HL-60/S4 treated with retinoic acid at 250 ng/mL for 4 days and 3 days (cell line): ENCODE measurements at regions not wholly inside any gene's neighbourhood (a gene's known extent, or its start where the extent isn't known, plus 50 kb on each side); places are given as distances from the start of the nearest gene placed in this dataset.
"Not testable (repeated sequence)": the region's sequence is repeated elsewhere in the genome, so short reads cannot be mapped to it uniquely, and the experiment has no call there.

Experiments
- in situ Hi-C: fragments of 300-500 bp; cut with MboI; formaldehyde crosslinking; loops from 2 replicates; pipeline ENCODE4 v1.7.0; 2022; ENCODE audit warnings: low sequenced_read_pairs

GRCh38 chr10:21366108-21366507 lies 159.4 kb downstream of the SKIDA1 start:
- in situ Hi-C loops: not testable (repeated sequence)

- in situ Hi-C loops: no loop called here
Observed at GRCh38 chr10:21364196-21365114, 161.0 kb downstream of the SKIDA1 start.

GRCh38 chr10:21363731-21364104 lies 161.8 kb downstream of the SKIDA1 start:
- in situ Hi-C loops: no loop called here

- in situ Hi-C loops: no loop called here
Observed at GRCh38 chr10:21363092-21363730, 162.3 kb downstream of the SKIDA1 start.

GRCh38 chr10:21359202-21359601 lies 166.3 kb downstream of the SKIDA1 start:
- in situ Hi-C loops: no loop called here

DNA sequence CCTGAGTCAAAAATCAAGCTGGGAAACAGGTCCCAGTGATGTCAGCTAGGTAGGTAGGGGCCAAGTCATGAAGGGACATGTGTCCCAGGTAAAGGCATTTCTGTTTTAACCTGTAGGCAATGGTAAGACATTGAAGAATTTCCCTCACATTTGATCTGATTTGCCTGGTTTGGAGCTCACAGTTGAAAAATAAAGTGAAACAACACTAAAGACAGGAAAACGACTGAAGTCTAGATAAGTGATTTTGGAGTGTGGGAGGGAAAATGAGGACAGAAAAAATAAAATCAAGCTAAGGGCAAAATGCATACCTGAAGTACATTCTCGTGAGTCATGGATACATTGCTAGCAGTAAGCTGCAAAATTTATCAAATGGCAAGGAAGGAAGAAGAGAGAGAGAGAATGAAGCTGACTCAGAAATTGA lies 169.9 kb downstream of the SKIDA1 start:
- in situ Hi-C loops: no loop called here

GRCh38 chr10:21352886-21353285 lies 172.6 kb downstream of the SKIDA1 start:
- in situ Hi-C loops: no loop called here

- in situ Hi-C loops: not testable (repeated sequence)
Observed at GRCh38 chr10:21351594-21351993, 173.9 kb downstream of the SKIDA1 start.

DNA sequence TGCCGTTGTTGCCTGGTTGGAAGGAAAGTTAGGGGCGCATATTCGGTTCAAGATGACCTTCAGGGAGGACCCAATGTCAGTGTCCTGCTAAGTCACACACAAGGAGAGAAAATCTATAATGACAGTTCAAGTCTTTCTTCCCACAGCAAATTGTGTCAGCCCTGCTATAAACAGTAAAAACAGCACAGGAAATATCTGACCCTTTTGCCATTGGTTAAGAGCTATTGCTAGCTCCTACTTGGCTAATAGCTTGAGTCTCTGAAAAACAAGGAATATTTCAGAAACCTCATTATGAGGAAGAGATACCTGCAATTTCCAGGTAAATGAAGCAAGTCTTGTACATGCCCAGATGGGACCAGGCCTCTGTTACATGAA lies 175.6 kb downstream of the SKIDA1 start:
- in situ Hi-C loops: no loop called here

DNA sequence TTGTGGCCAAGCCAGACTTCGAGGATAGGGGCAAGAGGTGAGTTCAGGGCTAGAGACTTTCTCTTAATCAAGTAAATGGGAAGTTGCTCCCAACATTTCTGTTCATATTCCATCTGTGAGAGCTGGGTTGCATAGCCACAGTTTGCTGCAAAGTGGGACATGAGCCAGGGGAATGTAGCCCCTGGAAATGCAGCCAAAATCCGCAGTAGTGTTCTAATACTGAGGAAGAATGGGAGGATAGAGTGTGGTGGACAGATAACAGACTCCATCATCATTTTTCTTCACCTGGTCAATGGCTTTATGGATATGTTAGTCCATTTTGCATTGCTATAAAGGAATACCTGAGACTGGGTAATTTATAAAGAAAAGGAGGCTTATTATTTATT lies 177.7 kb downstream of the SKIDA1 start:
- in situ Hi-C loops: no loop called here

- in situ Hi-C loops: no loop called here
Observed at GRCh38 chr10:21347043-21347784, 178.3 kb downstream of the SKIDA1 start.

- in situ Hi-C loops: no loop called here
Observed at GRCh38 chr10:21343087-21343486, 182.4 kb downstream of the SKIDA1 start.

DNA sequence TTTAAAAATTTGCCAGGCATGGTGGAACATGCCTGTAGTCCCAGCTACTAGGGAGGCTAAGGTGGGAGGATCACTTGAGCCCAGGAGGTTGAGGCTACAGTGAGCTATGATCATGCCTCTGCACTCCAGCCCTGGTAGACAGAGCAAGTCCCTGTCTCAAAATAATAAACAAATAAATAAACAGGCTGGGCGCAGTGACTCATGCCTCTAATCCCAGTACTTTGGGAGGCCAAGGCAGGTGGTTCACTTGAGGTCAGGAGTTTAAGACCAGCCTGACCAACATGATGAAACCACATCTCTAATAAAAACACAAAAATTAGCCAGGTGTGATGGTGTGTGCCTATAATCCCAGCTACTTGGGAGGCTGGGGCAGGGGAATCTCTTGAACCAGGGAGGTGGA lies 183.0 kb downstream of the SKIDA1 start:
- in situ Hi-C loops: not testable (repeated sequence)

DNA sequence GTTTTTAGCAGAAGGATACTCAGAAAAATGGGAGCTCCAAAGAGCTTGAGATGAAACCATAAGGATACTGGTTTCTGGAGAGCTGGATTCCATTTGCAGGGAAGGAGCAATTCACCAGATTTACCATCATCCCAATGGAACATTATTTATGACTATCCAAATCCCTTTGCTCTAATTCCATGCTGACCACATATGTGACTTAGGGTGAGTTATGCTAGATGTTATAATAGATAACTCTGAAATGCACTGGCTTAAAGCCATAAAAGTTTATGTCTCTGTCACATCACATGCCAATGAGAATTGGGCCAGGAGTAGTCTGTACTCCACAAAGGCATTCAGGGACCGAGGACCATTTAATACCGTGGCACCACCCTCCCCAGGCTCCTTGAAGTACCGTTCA lies 185.2 kb downstream of the SKIDA1 start:
- in situ Hi-C loops: no loop called here

GRCh38 chr10:21337171-21337792 lies 188.2 kb downstream of the SKIDA1 start:
- in situ Hi-C loops: no loop called here

DNA sequence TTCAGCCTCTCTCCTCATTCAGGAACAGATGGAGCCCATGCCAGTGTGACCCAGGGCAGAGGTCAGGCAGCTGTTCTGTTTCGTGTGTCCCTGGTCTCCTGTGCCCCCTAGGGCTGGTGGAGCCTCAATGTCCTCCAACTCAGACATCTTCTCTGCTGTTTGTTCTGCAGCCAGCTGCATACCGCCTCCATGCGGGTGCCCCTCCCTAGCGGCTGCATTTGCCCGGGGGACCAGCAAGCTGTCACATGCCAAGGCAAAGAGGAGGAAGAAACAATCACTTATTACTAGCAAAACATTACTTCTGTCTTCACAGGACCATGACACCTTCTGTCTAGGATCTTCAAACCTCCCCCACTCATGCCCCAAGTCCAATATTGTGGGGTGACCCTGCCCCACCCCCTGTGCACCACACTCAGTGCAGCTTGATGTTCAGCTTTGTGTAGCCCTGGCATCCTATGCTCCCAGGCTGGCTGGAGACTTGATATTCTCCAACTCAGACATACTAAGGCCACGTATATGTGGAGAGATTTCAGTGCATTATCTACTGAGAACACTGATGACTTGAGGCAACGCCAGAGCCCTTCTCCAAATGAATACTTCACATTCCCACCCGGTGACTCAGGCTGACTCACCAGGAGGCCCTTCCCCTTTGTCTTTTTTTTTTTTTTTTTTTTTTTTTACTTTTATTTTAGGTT lies 188.9 kb downstream of the SKIDA1 start:
- in situ Hi-C loops: no loop called here

DNA sequence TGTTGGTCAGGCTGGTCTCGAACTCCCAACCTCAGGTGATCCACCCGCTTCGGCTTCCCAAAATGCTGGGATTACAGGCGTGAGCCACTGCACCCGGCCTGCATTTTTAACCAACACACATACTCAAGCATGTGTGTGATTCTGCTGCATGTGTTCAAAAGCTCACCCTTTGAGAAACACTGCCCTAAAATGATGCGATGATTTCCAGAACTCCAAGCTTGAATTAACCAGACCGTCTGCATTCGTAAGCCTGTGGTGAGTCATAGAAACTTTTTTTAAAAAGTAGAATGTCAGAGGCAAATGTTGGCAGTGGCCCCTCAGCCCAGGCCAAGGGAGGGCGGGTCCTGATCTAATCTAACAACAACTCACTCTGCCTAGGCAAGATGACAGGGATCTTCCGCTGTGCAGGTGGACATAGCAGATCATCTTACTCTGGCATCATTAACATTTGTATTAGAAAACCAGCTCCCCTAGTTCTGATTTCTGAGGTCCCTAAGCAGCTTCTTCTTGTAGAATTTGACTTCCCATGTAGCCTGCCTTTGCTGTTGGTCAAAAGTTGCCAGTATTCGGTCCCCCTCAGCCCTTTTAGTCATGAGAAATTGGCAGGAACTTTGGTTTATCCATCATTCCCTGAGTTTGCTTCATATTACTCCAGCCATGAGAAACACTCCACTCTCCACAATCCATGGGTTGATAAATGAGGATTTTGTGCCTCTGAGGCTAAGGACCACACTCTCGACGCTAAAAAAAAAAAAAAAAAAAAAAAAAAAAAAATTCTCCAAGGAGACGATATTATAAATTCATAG lies 190.4 kb downstream of the SKIDA1 start:
- in situ Hi-C loops: no loop called here

DNA sequence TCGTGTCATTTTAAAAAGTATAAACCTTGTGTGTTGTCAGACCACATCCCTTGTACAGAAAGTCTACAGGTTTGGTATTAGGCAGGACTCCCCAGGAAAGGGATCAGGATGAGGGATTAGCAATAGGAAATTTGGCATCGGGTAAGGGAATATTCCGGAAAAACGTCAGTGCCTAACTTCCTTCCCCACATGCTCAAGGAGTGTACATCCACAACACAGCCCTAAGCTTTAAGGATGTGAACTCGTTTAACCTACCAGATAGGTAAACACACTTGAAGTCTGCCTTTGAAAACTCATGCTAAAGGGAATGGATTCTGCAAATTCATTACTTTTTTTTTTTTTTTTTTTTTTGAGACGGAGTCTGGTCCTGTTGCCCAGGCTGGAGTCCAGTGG lies 194.9 kb downstream of the SKIDA1 start:
- in situ Hi-C loops: no loop called here

DNA sequence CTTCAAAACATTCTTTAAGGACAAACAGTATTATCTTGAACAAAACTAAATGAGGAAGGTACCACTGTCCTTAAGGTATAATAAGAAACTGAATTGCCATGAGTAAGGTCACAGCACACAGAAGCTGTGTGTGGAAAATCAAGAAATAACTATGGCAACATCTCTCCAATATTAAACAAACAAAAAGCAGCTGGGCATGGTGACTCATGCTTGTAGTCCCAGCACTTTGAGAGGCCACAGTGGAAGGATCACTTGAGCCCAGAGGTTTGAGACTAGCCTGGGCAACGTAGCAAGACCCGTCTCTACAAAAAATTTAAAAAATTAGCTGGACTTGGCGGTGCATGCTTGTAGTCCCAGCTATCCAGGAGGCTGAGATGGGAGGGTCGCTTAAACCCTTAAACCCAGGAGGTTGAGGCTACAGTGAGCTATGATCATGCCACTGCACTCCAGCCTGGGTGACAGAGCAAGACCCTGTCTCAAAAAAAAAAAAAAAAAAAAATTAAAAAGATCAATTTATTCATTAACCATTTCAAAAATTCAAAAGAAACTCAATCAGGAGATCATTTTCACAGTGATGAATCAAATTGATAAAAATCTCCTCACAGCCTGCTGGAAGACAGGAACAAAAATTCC lies 195.4 kb downstream of the SKIDA1 start:
- in situ Hi-C loops: no loop called here
